Esophagus squamous epithelium (tissue), 5 donors: ENCODE measurements at regions not wholly inside any gene's neighbourhood (a gene's known extent, or its start where the extent isn't known, plus 50 kb on each side); places are given as distances from the start of the nearest gene placed in this dataset.

Experiments used
- DNase-seq: peaks from one replicate; lab custom pipeline; 2025; lab: John Stamatoyannopoulos, UW
- H3K27ac ChIP-seq, 4 donors: fragments of 200-600 bp; sonication (generic); one replicate each; pipeline ENCODE4 v1.5.1; 2016 to 2019; ENCODE audit warnings: mild to moderate bottlenecking in 1 of 4
- H3K27me3 ChIP-seq, 4 donors: fragments of 200-600 bp; sonication (generic); 1 replicate in 3 of 4; 2 replicates in 1 of 4; pipeline versions ENCODE4 v1.5.1 to v1.6.0; 2017 to 2021; ENCODE audit warnings: antibody characterized with exemption in 1 of 4
- H3K36me3 ChIP-seq, 3 donors: fragments of 200-600 bp; sonication (generic); one replicate each; pipeline ENCODE4 v1.5.1; 2016 to 2019
- H3K4me1 ChIP-seq, 3 donors: fragments of 200-600 bp; sonication (generic); one replicate each; pipeline ENCODE4 v1.5.1; 2017 to 2019
- H3K4me3 ChIP-seq, 4 donors: fragments of 200-600 bp; sonication (generic); 1 replicate in 3 of 4; 2 replicates in 1 of 4; pipeline ENCODE4 v1.5.1; 2016 to 2019; ENCODE audit warnings: mild to moderate bottlenecking in 2 of 4, moderate library complexity in 1 of 4
- H3K9me3 ChIP-seq, 3 donors: fragments of 200-600 bp; sonication (generic); one replicate each; pipeline ENCODE4 v1.5.1; 2016 to 2019
- POLR2A ChIP-seq, 4 donors: fragments of 450-650 bp; IDR thresholded peaks; one replicate each; pipeline ENCODE4 v1.6.1; 2017; ENCODE audit warnings: antibody characterized with exemption in 4 of 4, mild to moderate bottlenecking in 4 of 4, moderate library complexity in 3 of 4
- WGBS, 2 donors: methylation state at CpG; one replicate each; pipeline ENCODE4 v1.1.5; 2018; 5-methylcytosine and 5-hydroxymethylcytosine counted together
- intact Hi-C: fragments of 100-400 bp; cut with DNase I; formaldehyde crosslinking; loops from one replicate; pipeline ENCODE4 v1.15.0; 2022
- TF ChIP-seq, protein P1 (sequence below), 6 experiments: fragments of 450-650 bp in 4 of 6; fragments of 200-600 bp in 2 of 6; sonication (generic) in 2 of 6; IDR thresholded peaks; one replicate each; pipeline ENCODE4 v1.5.1; 2016 to 2019; ENCODE audit warnings: antibody characterized with exemption in 6 of 6, mild to moderate bottlenecking in 4 of 6, moderate library complexity in 4 of 6
- donor health status: DM: yes; HTN: yes; CAD: no.

DNA sequence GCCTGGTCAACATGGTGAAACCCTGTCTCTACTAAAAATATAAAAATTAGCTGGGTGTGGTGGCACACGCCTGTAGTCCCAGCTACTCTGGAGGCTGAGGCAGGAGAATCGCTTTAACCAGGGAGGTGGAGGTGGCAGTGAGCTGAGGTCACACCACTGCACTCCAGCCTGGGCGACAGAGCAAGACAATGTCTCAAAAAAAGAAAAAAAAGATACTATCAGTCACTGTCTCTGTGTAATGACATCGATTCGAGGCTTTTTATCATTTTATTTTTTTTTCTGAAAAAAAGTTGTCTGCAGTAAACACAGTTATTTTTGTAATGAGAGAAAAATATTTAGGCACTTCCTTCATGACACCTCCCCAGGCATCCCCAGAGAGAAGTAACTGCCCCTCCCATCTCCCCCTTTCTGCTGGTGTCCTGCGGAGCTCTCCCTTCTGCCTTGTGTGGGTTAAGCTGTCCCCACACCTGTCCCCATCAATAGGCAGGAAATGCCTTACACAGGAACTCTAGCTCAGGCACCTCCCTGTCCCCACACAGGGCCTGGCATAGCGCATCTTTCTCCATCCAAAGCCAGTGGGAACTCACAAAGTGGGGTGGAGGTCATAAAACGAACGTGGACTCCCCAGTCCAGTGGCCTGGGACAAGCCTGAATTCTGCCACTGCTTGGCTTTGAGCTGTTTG, 132.0 kb downstream of the SYF2 start:
- 61 to 75% methylated on average over 9 of the region's 9 CpGs for WGBS, 2 donors
- Histone ChIP-seq H3K4me1 (peaks cover 0 to 8% (median 0%) of the 10 kb centered on the region in 3 donors), H3K9me3 (peaks cover 0 to 4% (median 0%) of the 10 kb centered on the region in 3 donors), H3K36me3 (no peaks in the 10 kb centered on the region), H3K27me3 (peaks cover 0 to 57% (median 0%) of the 10 kb centered on the region in 4 donors), H3K27ac (no peak overlapping the region), H3K4me3 (no peak overlapping the region)
- no peak for DNase-seq
- intact Hi-C loops = loop anchor here (5.0 kb wide), 1 partner anchor 253 kb away; no protein-coding TSS in a partner anchor
- TF ChIP-seq POLR2A (IDR thresholded peaks at IDR 0.05) = no peak
- TF ChIP-seq, protein P1, sequence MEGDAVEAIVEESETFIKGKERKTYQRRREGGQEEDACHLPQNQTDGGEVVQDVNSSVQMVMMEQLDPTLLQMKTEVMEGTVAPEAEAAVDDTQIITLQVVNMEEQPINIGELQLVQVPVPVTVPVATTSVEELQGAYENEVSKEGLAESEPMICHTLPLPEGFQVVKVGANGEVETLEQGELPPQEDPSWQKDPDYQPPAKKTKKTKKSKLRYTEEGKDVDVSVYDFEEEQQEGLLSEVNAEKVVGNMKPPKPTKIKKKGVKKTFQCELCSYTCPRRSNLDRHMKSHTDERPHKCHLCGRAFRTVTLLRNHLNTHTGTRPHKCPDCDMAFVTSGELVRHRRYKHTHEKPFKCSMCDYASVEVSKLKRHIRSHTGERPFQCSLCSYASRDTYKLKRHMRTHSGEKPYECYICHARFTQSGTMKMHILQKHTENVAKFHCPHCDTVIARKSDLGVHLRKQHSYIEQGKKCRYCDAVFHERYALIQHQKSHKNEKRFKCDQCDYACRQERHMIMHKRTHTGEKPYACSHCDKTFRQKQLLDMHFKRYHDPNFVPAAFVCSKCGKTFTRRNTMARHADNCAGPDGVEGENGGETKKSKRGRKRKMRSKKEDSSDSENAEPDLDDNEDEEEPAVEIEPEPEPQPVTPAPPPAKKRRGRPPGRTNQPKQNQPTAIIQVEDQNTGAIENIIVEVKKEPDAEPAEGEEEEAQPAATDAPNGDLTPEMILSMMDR (IDR thresholded peaks at IDR 0.05) = no peak

DNA sequence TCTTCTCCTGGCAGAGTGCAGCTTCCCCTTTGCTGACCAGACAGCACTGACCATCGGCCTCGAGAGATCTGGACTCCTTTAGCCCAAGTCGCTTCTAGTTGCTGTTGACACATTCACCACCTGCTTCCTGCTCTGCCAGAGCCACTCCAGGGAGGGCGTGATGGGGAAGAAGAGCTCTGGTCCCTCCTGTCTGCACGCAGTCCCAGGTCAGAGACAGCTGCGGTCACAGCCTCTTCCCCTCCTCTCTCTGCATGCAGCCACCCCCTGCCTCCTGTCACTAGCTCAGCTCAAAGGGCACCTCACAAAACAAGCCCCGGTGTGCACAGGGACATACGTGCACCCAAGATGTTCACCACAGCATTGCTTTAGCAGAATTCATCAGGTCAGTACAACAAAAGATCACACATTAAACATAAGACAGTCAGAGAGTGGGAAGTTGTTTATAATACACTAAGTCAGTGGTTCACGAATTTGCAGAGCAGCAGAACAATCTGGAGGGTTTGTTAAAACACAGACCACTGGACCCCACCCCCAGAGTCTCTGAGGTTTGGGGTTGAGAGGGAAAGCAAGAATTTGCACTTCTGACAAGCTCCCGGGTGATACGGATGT, 132.9 kb downstream of the SYF2 start:
- H3K27me3 ChIP-seq = peaks cover 0 to 55% (median 0%) of the 10 kb centered on the region in 4 donors
- no peak for DNase-seq
- H3K4me3 ChIP-seq = no peak overlapping the region
- peaks cover 0 to 8% (median 0%) of the 10 kb centered on the region in 3 donors for H3K4me1 ChIP-seq
- no peak overlapping the region for H3K27ac ChIP-seq
- intact Hi-C loops = no loop called here
- TF ChIP-seq, protein P1 (IDR thresholded peaks at IDR 0.05) = no peak
- TF ChIP-seq POLR2A (IDR thresholded peaks at IDR 0.05) = no peak
- H3K36me3 ChIP-seq = no peaks in the 10 kb centered on the region
- WGBS, 2 donors = 17 to 20% methylated on average over 8 to 10 of the region's 11 CpGs
- peaks cover 0 to 4% (median 0%) of the 10 kb centered on the region in 3 donors for H3K9me3 ChIP-seq

- Histone ChIP-seq H3K9me3 (peaks cover 0 to 4% (median 0%) of the 10 kb centered on the region in 3 donors), H3K4me3 (no peak overlapping the region), H3K27ac (no peak overlapping the region), H3K36me3 (no peaks in the 10 kb centered on the region), H3K4me1 (peaks cover 0 to 8% (median 0%) of the 10 kb centered on the region in 3 donors), H3K27me3 (peaks cover 0 to 56% (median 0%) of the 10 kb centered on the region in 4 donors)
- TF ChIP-seq, protein P1 (IDR thresholded peaks at IDR 0.05) = no peak
- TF ChIP-seq POLR2A (IDR thresholded peaks at IDR 0.05) = no peak
- 46 to 59% methylated on average over 2 to 4 of the region's 4 CpGs for WGBS, 2 donors
- no peak for DNase-seq
- intact Hi-C loops = no loop called here
Measured at GRCh38 chr1:25098717-25099116, 133.6 kb downstream of the SYF2 start.

GRCh38 chr1:25096307-25097150, 135.8 kb downstream of the SYF2 start:
- H3K36me3 ChIP-seq = no peaks in the 10 kb centered on the region
- intact Hi-C loops = no loop called here
- no peak overlapping the region for H3K27ac ChIP-seq
- H3K9me3 ChIP-seq = peaks cover 0 to 4% (median 0%) of the 10 kb centered on the region in 3 donors
- WGBS, 2 donors = 75 to 83% methylated on average over 8 of the region's 8 CpGs
- H3K4me1 ChIP-seq = peaks cover 0 to 6% (median 0%) of the 10 kb centered on the region in 3 donors
- no peak for DNase-seq
- peaks cover 0 to 52% (median 0%) of the 10 kb centered on the region in 4 donors for H3K27me3 ChIP-seq
- no peak overlapping the region for H3K4me3 ChIP-seq
- TF ChIP-seq, protein P1 (IDR thresholded peaks at IDR 0.05) = no peak
- TF ChIP-seq POLR2A (IDR thresholded peaks at IDR 0.05) = no peak
